ENCODE measurements at regions not wholly inside any gene's neighbourhood (a gene's known extent, or its start where the extent isn't known, plus 50 kb on each side); places are given as distances from the start of the nearest gene placed in this dataset.

GRCh38 chrX:99353412-99353811 lies 1056.7 kb downstream of the PCDH19 start:
- Histone ChIP-seq H2BK120ac (ENCODE audit: low read depth, low read length, poor library complexity, severe bottlenecking) (no peak overlapping the region), H3K79me1 (ENCODE audit: insufficient read depth, low read depth, low read length, poor library complexity, severe bottlenecking) (no peaks in the 10 kb centered on the region), H4K91ac (ENCODE audit: insufficient read length, low read depth, low read length) (no peak overlapping the region), H3K4me2 (ENCODE audit: insufficient read depth, insufficient read length, low read length) (no peak overlapping the region), H2AFZ (ENCODE audit: low read length) (no peak overlapping the region), H3K79me2 (ENCODE audit: insufficient read depth, low read length) (no peaks in the 10 kb centered on the region), H4K5ac (ENCODE audit: insufficient read length, low read depth, low read length) (no peak overlapping the region), H3K4ac (ENCODE audit: low read depth, low read length) (no peak overlapping the region), H4K8ac (replicated peaks; ENCODE audit: insufficient read length, low read depth, low read length) (no peak overlapping the region), H3K56ac (ENCODE audit: insufficient read length, low read depth, low read length) (no peak overlapping the region), H3K27me3 (ENCODE audit: insufficient read depth, low read length) (no peaks in the 10 kb centered on the region), H2AK5ac (ENCODE audit: insufficient read length, low read length) (no peak overlapping the region), H4K20me1 (ENCODE audit: control insufficient read depth, insufficient read depth, insufficient read length) (no peaks in the 10 kb centered on the region), H3K18ac (ENCODE audit: insufficient read length, low read depth, low read length) (no peak overlapping the region), H2BK12ac (ENCODE audit: insufficient read length, low read depth, low read length) (no peak overlapping the region), H2BK5ac (ENCODE audit: insufficient read length, low read length) (no peak overlapping the region), H3K9me3 (ENCODE audit: control insufficient read depth, low read depth, low read length) (no peaks in the 10 kb centered on the region), H2BK20ac (ENCODE audit: low read depth, low read length, poor library complexity, severe bottlenecking) (no peak overlapping the region), H3K27ac (ENCODE audit: insufficient read length, low read depth, low read length) (no peak overlapping the region), H3K23ac (ENCODE audit: insufficient read length, low read depth, low read length) (no peak overlapping the region), H3K14ac (ENCODE audit: insufficient read depth, low read length) (no peak overlapping the region), H3K9ac (ENCODE audit: extremely low read depth, insufficient read length, low read length) (no peak overlapping the region), H2BK15ac (ENCODE audit: low read depth, low read length) (no peak overlapping the region), H3K23me2 (ENCODE audit: insufficient read length, low read depth, low read length, poor library complexity, severe bottlenecking) (no peaks in the 10 kb centered on the region), H3T11ph (ENCODE audit: low read length) (no peak overlapping the region), H3K4me1 (ENCODE audit: insufficient read depth, low read length) (no peaks in the 10 kb centered on the region)
- no peak overlapping the region for H3K4me3 Mint-ChIP-seq
- no peak for DNase-seq
- H3K36me3 Mint-ChIP-seq (ENCODE audit: insufficient read depth in 1 of 3, low read depth in 3 of 3) = peaks cover 0 to 9% (median 2%) of the 10 kb centered on the region in 3 experiments; a peak in 4 of 7 replicates
- H3K27ac Mint-ChIP-seq = no peak overlapping the region
- WGBS (ENCODE audit: extremely low coverage, insufficient read length, low lambda C conversion rate) = no CpG with 5 or more reads among the region's 1 CpG
- no peak for TF ChIP-seq CTCF (conservative IDR thresholded peaks at IDR 0.05)
- peaks cover 4% of the 10 kb centered on the region in 2 experiments; a peak in 4 of 5 replicates for H3K9me3 Mint-ChIP-seq
- no peaks in the 10 kb centered on the region for H3K4me1 Mint-ChIP-seq
- H3K27me3 Mint-ChIP-seq (ENCODE audit: low read depth) = no peaks in the 10 kb centered on the region

Measured in H9 (cell line).